ENCODE measurements at regions not wholly inside any gene's neighbourhood (a gene's known extent, or its start where the extent isn't known, plus 50 kb on each side); places are given as distances from the start of the nearest gene placed in this dataset.

DNA sequence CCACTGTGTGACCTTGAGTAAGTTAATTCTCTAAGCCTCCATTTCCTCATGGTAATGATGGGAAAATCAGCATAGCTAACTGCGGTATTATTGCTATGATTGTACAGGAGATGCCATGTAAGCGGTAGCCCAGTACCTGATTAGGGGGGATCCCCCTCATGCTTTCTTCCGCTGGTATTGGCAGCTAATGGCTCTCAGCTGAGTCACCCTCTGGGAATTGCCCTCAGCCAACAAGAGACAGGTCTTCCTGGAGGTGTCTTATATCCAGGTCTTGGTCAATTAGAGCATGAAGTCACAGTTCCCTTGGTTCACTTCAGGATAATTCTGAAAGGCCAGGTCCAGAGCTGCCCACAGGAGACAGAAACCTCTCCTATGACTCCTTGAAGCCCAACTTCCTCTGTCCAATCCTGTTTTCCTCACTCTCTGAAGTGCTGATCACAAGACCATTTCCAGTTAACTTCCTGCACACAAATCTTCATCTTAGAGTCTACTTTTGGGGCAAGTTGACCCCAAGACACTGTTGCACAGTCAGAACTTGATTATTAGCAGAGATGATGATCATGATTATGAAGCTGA, 724.7 kb upstream of the ZNF385D start:
- Histone ChIP-seq H3K27ac (ENCODE audit: extremely low read length, insufficient read depth, low read length) (no peak overlapping the region), H3K9me3 (ENCODE audit: low read length) (no peaks in the 10 kb centered on the region; the same call in 1 of the 2 replicates), H3K4me1 (ENCODE audit: insufficient read depth, low read length) (no peaks in the 10 kb centered on the region), H3K4me3 (replicated peaks in 1 of 3; ENCODE audit: insufficient read depth in 1 of 3, low read depth in 2 of 3, low read length in 3 of 3) (no peak overlapping the region), H3K36me3 (replicated peaks in 1 of 2; ENCODE audit: control insufficient read depth in 1 of 2, insufficient read depth in 2 of 2, low read length in 2 of 2) (no peaks in the 10 kb centered on the region), H3K9ac (ENCODE audit: insufficient read depth, low read depth, low read length) (no peak overlapping the region), H3K4me2 (ENCODE audit: low read depth, low read length) (no peak overlapping the region), H4K20me1 (ENCODE audit: insufficient read depth, low read length) (no peaks in the 10 kb centered on the region), H2AFZ (ENCODE audit: low read length) (no peak overlapping the region), H3K27me3 (ENCODE audit: control insufficient read depth in 1 of 2, insufficient read depth in 2 of 2, low read length in 2 of 2) (no peaks in the 10 kb centered on the region), H3K79me2 (ENCODE audit: insufficient read depth, low read length) (no peaks in the 10 kb centered on the region)
- FAIRE-seq (no peak), ATAC-seq (no peak), DNase-seq (ENCODE audit: low spot score) (no peak)
- intact Hi-C loops (cut with micrococcal nuclease; ENCODE audit: unreplicated experiment) (no loop called here), in situ Hi-C loops (cut with HindIII; ENCODE audit: extremely low pct_ligation_motif_present, low pct_unique_long_range_greater_than_20kb) (no loop called here)
- WGBS (ENCODE audit: low lambda C conversion rate) = no CpG with 5 or more reads among the region's 3 CpGs
- ChIA-PET POLR2A (no interaction called here), CTCF (ENCODE audit: low intra/inter-chr PET ratio, low total read pairs) (no interaction called here)
- no TSS peak for BruUV-seq (replicated peaks)
- TF ChIP-seq, protein P1, sequence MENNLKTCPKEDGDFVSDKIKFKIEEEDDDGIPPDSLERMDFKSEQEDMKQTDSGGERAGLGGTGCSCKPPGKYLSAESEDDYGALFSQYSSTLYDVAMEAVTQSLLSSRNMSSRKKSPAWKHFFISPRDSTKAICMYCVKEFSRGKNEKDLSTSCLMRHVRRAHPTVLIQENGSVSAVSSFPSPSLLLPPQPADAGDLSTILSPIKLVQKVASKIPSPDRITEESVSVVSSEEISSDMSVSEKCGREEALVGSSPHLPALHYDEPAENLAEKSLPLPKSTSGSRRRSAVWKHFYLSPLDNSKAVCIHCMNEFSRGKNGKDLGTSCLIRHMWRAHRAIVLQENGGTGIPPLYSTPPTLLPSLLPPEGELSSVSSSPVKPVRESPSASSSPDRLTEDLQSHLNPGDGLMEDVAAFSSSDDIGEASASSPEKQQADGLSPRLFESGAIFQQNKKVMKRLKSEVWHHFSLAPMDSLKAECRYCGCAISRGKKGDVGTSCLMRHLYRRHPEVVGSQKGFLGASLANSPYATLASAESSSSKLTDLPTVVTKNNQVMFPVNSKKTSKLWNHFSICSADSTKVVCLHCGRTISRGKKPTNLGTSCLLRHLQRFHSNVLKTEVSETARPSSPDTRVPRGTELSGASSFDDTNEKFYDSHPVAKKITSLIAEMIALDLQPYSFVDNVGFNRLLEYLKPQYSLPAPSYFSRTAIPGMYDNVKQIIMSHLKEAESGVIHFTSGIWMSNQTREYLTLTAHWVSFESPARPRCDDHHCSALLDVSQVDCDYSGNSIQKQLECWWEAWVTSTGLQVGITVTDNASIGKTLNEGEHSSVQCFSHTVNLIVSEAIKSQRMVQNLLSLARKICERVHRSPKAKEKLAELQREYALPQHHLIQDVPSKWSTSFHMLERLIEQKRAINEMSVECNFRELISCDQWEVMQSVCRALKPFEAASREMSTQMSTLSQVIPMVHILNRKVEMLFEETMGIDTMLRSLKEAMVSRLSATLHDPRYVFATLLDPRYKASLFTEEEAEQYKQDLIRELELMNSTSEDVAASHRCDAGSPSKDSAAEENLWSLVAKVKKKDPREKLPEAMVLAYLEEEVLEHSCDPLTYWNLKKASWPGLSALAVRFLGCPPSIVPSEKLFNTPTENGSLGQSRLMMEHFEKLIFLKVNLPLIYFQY (CRISPR knock-in tag; IDR thresholded peaks at IDR 0.05; ENCODE audit: borderline replicate concordance) = no peak
- TF ChIP-seq FOXA1 (IDR thresholded peaks at IDR 0.05) = no peak
- no peak for TF ChIP-seq FOXA1 (CRISPR knock-in tag; IDR thresholded peaks at IDR 0.05)
- no peak for TF ChIP-seq ZBTB8A (CRISPR knock-in tag; IDR thresholded peaks at IDR 0.05; ENCODE audit: borderline replicate concordance, low read depth)
- TF ChIP-seq ZFP62 (CRISPR knock-in tag; IDR thresholded peaks at IDR 0.05) = no peak
- no peak for TF ChIP-seq ZMAT3 (CRISPR knock-in tag; conservative IDR thresholded peaks at IDR 0.05)
- TF ChIP-seq ZNF569 (CRISPR knock-in tag; IDR thresholded peaks at IDR 0.05; ENCODE audit: borderline replicate concordance) = no peak
- TF ChIP-seq, protein P2, sequence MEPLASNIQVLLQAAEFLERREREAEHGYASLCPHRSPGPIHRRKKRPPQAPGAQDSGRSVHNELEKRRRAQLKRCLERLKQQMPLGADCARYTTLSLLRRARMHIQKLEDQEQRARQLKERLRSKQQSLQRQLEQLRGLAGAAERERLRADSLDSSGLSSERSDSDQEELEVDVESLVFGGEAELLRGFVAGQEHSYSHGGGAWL (CRISPR knock-in tag; IDR thresholded peaks at IDR 0.05) = no peak
- TF ChIP-seq ZNF547 (CRISPR knock-in tag; IDR thresholded peaks at IDR 0.05) = no peak
- TF ChIP-seq SCMH1 (CRISPR knock-in tag; IDR thresholded peaks at IDR 0.05; ENCODE audit: borderline replicate concordance) = no peak

Measured in HepG2 (cell line).